ENCODE measurements at regions not wholly inside any gene's neighbourhood (a gene's known extent, or its start where the extent isn't known, plus 50 kb on each side); places are given as distances from the start of the nearest gene placed in this dataset.

GRCh38 chr5:68898951-68899471 is 194.8 kb upstream of the SLC30A5 start:
- peak; percentile 72 for DNase-seq

- no peak for DNase-seq
Observed at GRCh38 chr5:68911840-68912690, 181.7 kb upstream of the SLC30A5 start.

GRCh38 chr5:68915079-68915478 is 178.7 kb upstream of the SLC30A5 start:
- no peak for DNase-seq

- no peak for DNase-seq
Observed at GRCh38 chr5:68918306-68918705, 175.5 kb upstream of the SLC30A5 start.

- DNase-seq = no peak
Observed at GRCh38 chr5:68919988-68920490, 173.8 kb upstream of the SLC30A5 start.

- DNase-seq = no peak
Observed at GRCh38 chr5:68920888-68921287, 172.9 kb upstream of the SLC30A5 start.

- DNase-seq = no peak
Observed at GRCh38 chr5:68922172-68922987, 171.4 kb upstream of the SLC30A5 start.

GRCh38 chr5:68924481-68925145 is 169.2 kb upstream of the SLC30A5 start:
- DNase-seq = no peak

- DNase-seq = no peak
Observed at GRCh38 chr5:68928617-68929302, 165.1 kb upstream of the SLC30A5 start.

- no peak for DNase-seq
Observed at GRCh38 chr5:68930139-68930538, 163.7 kb upstream of the SLC30A5 start.

GRCh38 chr5:68932830-68933434 is 160.9 kb upstream of the SLC30A5 start:
- no peak for DNase-seq

GRCh38 chr5:68942169-68942568 is 151.6 kb upstream of the SLC30A5 start:
- no peak for DNase-seq

GRCh38 chr5:68946728-68947127 is 147.1 kb upstream of the SLC30A5 start:
- no peak for DNase-seq

- no peak for DNase-seq
Observed at GRCh38 chr5:68947986-68948385, 145.8 kb upstream of the SLC30A5 start.

- no peak for DNase-seq
Observed at GRCh38 chr5:68949256-68949655, 144.6 kb upstream of the SLC30A5 start.

GRCh38 chr5:68949711-68950110 is 144.1 kb upstream of the SLC30A5 start:
- DNase-seq = no peak

- DNase-seq = no peak
Observed at GRCh38 chr5:68950125-68950524, 143.7 kb upstream of the SLC30A5 start.

- no peak for DNase-seq
Observed at GRCh38 chr5:68950930-68951329, 142.9 kb upstream of the SLC30A5 start.

- DNase-seq = no peak
Observed at GRCh38 chr5:68953231-68953874, 140.5 kb upstream of the SLC30A5 start.

GRCh38 chr5:68953875-68954617 is 139.8 kb upstream of the SLC30A5 start:
- no peak for DNase-seq

GRCh38 chr5:68954618-68954910 is 139.2 kb upstream of the SLC30A5 start:
- DNase-seq = no peak
